RKO (cell line): ENCODE measurements at regions not wholly inside any gene's neighbourhood (a gene's known extent, or its start where the extent isn't known, plus 50 kb on each side); places are given as distances from the start of the nearest gene placed in this dataset.

Experiments used
- DNase-seq: peaks from one replicate; pipeline ENCODE4 v3.0.0-alpha.2; 2016; ENCODE audit warnings: low spot score

DNA sequence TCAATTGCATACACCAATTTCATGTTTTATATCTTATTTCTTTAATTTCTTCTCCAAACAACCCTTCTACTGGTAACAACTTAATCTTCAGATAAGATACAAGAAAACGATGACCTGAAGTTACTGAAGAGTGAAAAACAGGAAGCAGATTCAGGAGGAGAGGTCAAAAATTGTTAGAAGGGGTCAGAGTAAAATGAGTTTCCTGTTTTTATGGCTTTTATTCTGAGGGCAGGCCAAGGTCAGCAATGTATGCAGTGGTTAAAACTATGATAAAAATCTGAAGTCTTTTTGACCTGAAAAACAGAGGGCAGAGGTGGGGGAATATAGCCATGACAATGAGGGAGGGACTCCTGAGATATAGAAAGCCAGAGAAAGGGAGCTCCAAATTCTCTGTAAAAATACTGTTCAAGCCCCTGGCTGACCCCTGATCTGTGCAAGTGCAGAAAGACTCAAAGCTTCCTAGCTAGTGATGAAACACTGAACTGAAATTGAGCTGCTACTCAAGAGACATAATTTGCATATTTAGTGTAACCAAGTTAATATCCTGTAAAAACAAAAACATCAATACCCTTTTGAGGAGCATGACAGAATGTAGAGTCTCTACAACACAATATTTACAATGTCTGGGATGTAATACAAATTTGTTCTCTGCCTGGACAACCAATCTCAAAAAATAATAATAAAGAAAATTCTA, 514.3 kb upstream of the SEL1L start:
- DNase-seq, result no peak

DNA sequence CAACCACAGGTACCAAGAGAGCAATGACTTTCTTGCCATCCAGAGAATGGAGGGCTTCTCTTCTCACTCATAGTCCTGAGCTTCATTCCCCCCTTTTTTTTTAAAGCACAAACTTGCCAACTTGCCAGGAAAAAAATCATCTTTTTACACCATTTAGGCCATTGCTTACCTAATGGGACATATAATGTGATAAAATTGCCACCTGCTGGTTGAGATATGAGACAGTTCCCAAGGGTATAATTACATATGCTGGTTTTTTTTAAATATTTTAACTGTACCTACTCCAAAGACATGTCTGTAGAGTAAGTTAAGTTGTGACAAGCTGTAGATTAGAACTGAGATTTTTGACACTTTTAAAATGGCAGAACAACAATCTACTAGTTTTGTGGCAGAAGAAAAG, 519.1 kb upstream of the SEL1L start:
- peak; percentile 4 for DNase-seq

DNA sequence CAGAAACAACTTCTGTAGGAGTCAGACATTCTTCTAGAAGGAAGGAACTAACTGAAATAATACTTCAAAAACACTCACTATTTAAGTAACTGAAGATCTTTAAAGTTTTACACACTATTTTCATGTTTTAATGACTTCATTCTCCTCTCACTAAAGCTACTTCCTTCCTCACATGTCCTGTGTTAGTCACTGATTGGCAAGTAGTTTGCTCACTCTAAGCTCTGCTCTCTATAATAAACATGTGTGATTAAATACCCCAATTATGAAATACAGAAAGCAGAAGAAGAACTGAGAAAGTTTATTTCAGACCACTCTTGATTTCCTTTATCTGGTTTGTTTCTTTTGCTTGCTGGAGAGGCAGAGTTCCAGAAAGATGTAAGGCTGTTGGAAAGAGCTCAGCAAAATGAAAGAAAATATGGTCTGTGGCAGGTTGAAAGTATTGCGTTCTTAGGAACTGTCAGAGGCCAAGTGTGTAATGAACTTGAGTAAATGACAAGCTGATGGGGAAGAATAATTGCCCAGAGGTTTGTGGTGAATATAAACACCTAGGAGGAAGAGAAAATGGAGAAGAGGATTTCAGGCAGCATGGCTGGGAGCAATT, 522.0 kb upstream of the SEL1L start:
- no peak for DNase-seq

DNA sequence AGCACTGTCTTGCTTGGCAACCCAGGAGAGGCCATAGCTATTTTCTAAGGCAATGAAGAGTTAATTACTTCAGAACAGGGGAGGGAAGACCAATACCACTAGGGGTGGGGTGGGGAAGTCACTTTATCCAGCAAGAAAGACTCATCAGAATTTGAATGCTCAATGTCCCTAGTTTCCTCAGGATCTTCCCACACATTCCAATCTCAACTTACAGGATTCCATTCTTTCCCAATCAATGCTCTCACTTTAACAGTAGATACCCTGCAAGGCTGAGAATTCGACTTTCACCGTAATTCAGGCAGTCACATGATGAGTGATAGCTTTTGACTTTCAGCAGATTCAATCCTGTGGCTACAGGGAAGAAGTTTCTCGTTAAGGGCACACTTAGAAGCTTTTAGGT, 526.6 kb upstream of the SEL1L start:
- DNase-seq, result no peak

DNA sequence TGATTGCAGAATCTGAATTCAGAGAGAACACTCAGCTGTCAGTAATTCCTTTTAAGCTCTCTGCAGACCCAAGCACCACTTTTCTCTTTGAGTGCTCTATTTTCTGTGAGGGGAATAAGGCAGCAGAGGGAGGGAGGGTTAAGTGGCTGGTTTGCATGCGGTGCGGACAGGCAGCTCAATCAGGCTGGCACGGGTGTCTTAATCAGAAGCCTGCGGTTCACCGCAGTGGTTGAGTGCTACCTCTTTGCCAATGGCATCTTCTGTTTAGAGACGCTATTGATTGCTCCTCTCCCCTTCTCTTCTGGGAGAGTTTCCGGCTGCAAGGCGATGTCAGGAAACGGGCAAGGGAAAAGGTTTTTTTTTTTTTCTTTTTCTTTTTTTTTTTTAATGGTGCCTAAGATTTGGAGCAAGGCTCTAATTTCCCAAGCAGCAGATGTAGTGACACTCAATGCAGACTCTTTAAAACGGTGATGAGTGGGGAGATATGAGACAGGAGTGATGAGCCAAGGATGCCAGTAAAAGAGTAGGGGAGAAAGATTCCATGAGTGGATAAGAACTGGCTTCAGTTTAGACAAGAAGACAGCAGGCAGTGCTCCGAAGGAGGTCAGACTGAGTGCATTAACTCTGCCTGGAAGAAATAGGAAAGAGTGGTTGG, 533.7 kb upstream of the SEL1L start:
- no peak for DNase-seq

DNA sequence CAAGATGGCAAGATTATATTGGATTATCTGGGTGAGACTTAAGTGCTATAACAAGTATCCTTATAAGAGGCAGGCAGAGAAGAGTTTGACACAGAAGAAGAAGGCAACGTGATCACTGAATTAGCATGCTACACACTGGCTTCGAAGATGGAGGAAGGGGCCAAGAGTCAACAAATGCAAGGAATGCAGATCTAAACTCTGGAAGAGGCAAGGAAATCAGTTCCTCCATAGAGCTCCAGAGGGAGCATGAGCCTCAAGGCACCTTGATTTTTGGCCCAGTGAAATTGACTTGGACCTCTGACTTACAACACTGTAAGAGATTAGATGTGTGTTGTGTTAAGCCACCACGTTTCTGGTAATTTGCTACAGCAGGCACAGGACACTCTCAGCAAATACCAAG, 536.4 kb upstream of the SEL1L start:
- DNase-seq, result no peak

DNA sequence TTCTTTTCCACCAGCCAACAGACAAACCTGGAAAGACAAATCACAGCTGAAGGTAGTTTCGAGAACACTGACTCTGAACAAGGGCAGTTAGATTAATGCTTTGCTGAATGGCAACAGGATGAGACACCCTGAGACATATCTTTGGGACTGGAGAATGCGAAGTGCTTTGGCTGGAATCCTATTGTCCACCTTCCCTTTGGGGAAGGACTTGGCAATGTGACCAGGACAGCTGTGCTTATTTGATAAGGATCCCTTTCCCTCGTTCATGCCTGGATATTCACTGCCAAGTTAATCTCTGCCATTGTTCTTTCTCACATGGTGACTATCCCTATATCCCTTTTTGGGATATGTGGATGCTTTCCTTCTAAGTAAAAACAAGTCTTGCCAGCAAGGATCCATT, 537.1 kb upstream of the SEL1L start:
- no peak for DNase-seq

DNA sequence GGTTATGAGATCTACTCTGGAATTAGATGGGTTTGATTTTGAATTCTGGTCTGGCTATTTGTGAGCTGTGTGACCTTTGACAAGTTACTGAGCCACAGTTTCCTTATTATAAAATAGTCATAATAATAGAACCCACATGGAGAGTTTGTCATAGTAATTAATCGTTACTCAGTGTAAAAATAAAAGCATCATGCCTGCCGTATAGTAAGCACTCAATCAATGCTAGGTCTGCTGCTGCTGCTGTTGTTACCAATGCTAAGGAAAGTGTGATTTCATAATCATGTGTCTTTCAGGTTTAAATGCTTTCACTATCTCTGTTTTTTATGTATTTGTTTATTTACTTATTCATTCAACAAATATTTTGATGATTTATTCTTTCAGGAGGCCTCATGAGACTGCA, 539.9 kb upstream of the SEL1L start:
- DNase-seq, result no peak

DNA sequence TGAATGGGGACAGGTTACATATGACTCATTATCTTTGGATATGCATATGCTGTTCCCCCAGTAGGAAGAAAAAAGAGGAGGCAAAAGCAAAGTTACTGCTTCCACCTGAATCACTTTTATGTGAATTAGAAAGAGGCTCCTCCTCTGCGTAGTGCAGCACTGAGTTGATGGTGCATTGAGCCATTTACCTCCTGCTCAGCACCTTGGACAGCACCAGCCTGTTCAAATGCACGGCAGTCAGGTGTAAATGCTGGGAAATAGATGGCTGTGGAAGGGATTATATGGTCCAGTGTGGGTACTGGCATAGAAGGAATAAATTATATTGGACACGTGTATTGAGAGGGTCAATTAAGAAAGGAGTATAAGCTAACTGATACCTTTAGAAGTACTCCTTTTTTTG, 541.9 kb upstream of the SEL1L start:
- DNase-seq, result peak; percentile 34

DNA sequence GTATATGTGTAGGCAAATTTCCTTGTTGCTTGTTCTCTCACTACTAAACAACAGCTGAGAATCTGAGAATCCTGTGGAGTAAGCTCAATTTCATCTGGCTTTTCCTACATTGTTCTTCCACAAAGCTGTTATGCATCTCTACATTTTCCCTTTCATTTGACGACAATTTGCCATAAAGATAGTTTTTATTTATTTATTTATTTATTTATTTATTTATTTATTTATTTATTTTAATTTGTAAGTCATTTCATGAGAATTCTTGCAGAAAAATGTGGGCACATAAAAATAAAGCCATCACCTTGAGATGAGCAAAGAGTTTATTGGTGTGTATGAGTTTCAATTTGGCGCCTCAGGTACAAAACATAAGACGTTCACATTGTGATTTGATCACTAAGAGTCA, 545.9 kb upstream of the SEL1L start:
- no peak for DNase-seq

DNA sequence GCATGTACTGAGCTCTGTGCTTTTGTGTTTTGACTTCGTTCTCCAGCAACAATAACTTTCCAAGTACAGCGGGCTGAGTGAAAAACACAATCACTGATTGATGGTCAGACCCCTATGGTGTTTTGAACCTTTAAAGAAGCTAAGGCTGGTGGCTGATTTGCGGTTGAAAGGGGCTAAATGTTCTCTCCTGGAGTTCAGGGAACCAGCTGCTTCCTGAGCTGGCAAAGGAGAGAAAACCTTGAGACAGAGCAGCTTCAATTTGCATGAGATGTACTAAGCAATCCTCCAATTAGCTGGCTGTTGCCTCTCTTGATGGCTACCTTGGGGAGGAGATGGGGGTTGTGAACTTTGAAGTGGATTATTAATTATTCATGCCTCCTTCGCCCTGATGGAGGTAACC, 546.7 kb upstream of the SEL1L start:
- DNase-seq, result no peak

DNA sequence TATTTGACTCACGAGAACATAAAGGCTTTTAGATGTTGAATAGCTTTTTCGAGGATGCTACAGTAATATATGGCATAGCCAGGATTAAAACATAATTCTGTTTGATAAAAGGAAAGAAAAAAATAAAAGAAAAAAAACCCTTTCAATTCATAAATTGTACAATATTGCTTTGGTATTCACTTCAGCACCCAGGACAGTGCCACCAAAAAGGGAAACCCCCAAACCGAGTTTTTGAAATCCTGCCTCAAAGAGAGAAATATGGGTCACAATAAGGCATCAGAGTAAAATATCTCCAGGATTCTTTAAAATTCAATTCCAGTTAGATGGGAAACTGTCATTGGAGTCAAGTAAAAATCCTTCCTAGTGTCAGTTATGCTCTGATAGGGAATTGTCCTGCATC, 551.2 kb upstream of the SEL1L start:
- no peak for DNase-seq

DNA sequence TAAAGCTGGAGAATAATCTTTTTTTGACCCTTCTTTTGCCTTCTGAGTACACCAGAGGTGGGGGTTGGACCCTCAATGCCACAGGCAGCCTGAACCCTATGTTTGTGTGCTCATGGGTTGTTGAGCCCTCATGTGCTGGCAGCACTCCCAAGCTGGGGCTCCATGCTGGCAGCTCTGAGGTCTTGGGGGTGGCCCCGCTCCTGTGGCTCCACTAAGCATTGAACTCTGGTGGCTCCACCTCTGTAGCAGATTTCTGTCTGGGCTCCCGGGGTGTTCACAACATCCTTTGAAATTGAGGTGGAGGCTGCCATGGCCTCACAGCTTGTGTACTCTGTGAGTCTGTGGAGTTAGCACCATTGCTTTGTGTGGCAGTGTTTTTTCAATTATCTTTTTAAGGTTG, 557.4 kb upstream of the SEL1L start:
- no peak for DNase-seq

DNA sequence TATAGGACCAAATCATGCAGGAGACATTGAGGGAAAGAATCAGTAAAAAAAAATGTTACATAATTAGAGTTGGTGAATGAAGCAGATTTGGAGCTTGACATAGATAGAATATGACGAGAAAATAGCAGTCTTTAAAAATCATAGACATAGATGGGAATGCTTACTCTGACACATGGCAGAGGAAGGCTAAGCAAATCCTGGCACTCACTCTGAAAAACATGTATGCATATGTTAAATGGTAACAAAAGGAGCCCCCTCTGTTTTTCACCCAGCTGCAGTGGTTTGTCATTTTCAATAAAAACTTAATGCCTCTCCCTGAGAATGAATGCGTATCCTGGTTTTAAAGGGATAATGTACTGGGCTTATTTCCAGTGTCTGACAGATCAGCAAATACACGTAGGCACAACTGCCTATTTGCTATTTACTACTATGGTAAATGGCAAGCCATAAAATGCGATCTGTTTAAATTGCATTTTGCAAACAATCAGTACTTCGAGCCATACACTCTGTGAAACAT, 561.2 kb upstream of the SEL1L start:
- DNase-seq, result no peak

DNA sequence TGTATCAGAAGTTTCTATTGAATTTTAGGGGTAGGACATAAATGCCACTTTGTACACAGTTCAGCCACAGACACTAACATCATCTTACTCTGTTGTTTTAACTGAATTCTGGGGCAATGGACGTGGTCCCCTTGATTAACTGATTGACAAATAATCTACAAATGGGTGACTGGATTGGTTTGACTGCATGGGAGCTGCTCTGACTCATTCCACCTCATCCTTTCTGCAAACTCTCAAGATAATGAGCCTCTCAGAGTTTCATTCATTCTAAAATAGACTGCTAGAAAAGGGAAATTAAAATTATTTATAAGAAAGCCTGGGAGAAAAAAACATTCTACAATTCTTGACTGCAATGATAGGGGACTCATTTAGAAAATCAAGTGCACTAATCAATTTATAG, 570.4 kb upstream of the SEL1L start:
- DNase-seq, result no peak

DNA sequence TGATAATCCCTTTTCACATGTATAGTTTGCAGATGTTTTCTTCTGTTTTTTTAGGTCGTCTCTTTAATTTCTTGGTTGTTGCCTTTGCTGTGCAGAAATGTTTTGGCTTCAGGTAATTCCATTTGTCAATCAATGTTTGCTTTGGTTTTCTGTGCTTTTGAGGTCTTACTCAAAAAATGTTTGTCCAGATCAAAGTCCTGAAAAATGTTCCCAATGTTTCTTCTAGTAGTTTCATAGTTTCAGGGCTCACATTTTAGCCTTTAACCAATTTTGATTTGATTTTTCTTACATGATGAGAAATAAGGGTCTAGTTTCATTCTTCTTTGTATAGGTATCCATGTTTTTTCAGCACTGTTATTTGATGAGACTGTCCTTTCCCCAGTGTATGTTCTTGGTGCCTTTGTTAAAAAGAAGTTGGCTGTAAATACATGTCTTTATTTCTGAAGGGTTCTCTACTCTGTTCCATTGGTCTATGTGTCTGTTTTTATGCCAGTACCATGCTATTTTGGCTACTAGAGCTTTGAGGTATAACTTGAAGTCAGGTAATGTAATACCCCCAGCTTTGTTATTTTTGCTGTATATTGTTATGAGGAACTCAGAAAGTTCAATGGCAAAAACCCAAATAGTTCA, 578.7 kb upstream of the SEL1L start:
- DNase-seq, result no peak

DNA sequence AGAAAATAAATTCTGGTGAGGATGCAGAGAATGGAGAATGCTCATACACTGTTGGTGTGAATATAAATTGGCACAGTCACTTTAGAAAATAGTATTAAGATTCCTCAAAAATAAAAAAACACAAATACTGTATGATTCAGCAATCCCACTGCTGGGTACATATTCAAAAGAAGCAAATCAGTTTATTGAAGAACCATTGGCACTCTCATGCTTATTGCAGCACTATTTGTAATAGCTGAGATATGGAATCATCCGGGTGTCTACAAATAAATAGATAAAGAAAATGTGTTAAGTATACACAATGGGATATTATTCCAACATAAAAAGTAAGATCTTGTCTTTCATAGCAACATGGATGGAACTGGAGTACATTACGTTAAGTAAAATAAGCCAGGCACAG, 579.4 kb upstream of the SEL1L start:
- no peak for DNase-seq

DNA sequence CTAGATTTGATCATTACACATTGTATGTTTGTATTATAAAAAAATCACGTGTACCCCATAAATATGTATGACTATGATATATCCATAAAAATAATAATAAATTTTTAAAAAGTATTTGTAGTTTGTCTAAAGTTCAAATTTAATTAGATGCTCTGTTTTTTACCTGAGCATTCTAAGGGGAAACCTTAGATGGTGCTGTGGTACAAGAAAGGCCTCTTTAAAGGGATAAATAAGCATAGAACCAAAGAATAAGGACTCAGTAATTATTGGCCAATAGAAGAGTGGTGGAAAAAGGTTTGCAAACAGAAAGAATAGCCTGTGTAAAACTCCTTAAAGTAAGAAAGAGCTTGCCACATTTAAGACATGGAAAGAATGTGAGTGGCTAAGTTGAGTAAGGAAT, 580.1 kb upstream of the SEL1L start:
- DNase-seq, result no peak

DNA sequence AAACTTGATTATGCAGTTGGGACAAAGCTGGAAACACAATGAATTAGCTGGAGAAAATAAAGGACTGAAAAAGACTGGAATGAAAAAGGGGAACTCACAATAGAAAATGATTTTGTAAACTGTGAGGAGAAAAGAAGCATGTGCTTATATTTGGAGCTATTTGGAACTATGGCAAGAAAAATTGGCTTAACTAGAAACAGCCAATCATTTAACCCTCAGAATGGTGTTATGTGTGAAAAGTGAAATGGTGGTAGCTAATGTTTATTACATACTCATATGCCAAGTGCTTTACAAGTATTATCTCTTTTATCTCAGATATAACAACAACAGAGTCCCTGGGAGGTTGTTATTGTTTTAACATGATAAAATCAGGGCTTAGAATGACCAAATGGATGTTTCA, 583.1 kb upstream of the SEL1L start:
- no peak for DNase-seq

DNA sequence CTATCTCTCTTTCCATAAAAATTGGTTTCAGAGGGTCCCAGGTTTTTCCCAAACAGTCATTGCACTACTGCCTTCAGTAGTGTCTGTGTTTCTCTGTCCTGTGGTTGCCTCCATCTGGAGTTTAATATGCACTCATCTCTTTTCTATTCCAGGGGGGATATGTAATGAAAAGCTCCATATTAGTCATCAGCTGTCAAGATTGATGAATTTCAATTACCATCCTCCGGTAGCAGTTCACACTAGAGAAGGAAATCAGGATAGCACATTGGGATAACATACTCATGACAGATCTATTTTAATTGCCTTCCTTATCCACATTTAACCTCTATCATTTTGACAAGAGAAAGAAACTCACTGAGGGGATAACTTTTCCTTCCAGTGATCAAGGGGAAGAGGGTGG, 589.0 kb upstream of the SEL1L start:
- DNase-seq, result no peak

DNA sequence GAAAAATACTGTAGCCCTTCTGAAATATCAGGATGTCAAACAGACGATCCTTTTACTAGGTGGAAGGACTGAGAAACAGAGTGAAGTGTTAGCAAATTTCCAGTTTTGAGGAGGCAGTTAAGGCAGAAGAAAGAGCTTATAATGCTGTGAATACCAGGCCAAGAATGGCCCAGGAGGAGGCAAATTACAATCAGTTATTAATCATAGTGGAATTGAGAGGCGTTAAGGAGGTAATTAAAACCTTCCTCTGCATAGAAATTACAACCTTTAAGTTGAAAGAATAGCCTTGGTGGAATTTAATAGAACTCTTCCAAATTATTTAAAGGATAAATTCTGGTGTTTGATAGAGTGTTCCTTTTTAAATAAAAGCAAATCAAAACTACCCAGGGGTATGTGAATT, 590.9 kb upstream of the SEL1L start:
- DNase-seq, result no peak

DNA sequence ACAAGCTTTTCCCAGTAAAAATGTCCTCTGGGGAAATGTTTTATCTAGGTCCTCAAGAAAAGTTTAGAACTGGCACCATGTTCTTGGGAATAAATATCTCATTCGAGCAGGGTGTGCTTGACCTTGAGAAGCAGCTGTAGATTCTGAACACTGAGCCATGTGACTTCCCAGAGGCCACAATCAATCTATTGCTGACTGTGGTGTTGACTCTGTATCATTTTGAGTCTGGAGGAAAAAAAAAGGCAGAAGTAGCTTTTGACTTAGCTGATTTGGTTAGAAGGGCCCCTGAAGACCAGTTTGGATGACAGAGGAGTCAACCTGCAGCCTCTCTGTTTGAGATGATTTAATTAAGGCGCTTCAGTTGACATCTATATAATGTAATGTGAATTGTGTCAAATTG, 592.4 kb upstream of the SEL1L start:
- no peak for DNase-seq

DNA sequence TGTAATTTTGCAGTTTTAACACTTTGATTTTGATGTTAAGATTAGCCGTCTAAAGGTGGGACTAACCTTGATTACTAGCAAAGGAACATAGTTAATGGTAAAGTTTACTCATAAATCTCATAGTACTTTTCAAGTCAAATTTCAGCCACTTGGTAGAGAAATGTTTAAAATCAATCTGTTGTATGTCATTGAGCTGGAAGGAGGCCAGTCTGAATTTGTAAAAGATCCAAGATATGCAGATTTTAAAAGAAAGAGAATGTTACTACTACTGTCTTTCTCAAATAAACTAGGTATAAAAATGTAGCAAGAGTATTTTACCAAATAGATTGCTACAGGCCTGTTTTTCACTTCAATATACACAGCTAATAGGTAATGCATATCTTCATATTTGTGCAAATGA, 600.8 kb upstream of the SEL1L start:
- DNase-seq, result no peak
